ENCODE measurements at regions not wholly inside any gene's neighbourhood (a gene's known extent, or its start where the extent isn't known, plus 50 kb on each side); places are given as distances from the start of the nearest gene placed in this dataset.

- Histone ChIP-seq H3K27ac (no peak overlapping the region), H3K4me3 (no peak overlapping the region)
Measured at GRCh38 chr4:41883988-41884734, 51.1 kb upstream of the TMEM33 start.

- Histone ChIP-seq H3K27ac (no peak overlapping the region), H3K4me3 (peak overlapping the region in 5 of 7 experiments; percentile 0 to 36 (median 2))
Measured at GRCh38 chr4:41882625-41883347, 52.4 kb upstream of the TMEM33 start.

GRCh38 chr4:41881981-41882624 lies 53.1 kb upstream of the TMEM33 start:
- Histone ChIP-seq H3K4me3 (peak overlapping the region in 5 of 7 experiments; percentile 0 to 36 (median 2)), H3K27ac (no peak overlapping the region)

GRCh38 chr4:41880840-41881831 lies 54.1 kb upstream of the TMEM33 start:
- Histone ChIP-seq H3K27ac (no peak overlapping the region), H3K4me3 (peak overlapping the region in 4 of 7 experiments; percentile 0 to 36 (median 12))

- Histone ChIP-seq H3K27ac (no peak overlapping the region), H3K4me3 (no peak overlapping the region)
Measured at GRCh38 chr4:41880022-41880837, 55.0 kb upstream of the TMEM33 start.

- Histone ChIP-seq H3K27ac (no peak overlapping the region), H3K4me3 (no peak overlapping the region)
Measured at GRCh38 chr4:41879552-41879951, 55.7 kb upstream of the TMEM33 start.

GRCh38 chr4:41878991-41879491 lies 56.2 kb upstream of the TMEM33 start:
- H3K27ac ChIP-seq = no peak overlapping the region
- no peak overlapping the region for H3K4me3 ChIP-seq

- Histone ChIP-seq H3K4me3 (no peak overlapping the region), H3K27ac (no peak overlapping the region)
Measured at GRCh38 chr4:41878170-41878969, 56.9 kb upstream of the TMEM33 start.

GRCh38 chr4:41877020-41877796 lies 58.0 kb upstream of the TMEM33 start:
- Histone ChIP-seq H3K27ac (no peak overlapping the region), H3K4me3 (no peak overlapping the region)

GRCh38 chr4:41874873-41875272 lies 60.4 kb upstream of the TMEM33 start:
- H3K27ac ChIP-seq = no peak overlapping the region
- H3K4me3 ChIP-seq = no peak overlapping the region

GRCh38 chr4:41874398-41874797 lies 60.8 kb upstream of the TMEM33 start:
- H3K27ac ChIP-seq = no peak overlapping the region
- H3K4me3 ChIP-seq = no peak overlapping the region

GRCh38 chr4:41873380-41874295 lies 61.6 kb upstream of the TMEM33 start:
- Histone ChIP-seq H3K27ac (no peak overlapping the region), H3K4me3 (no peak overlapping the region)

- Histone ChIP-seq H3K27ac (no peak overlapping the region), H3K4me3 (no peak overlapping the region)
Measured at GRCh38 chr4:41870035-41870434, 65.2 kb upstream of the TMEM33 start.

- H3K4me3 ChIP-seq = no peak overlapping the region
- H3K27ac ChIP-seq = no peak overlapping the region
Measured at GRCh38 chr4:41866799-41867677, 68.2 kb upstream of the TMEM33 start.
